BJ (cell line): ENCODE measurements at regions not wholly inside any gene's neighbourhood (a gene's known extent, or its start where the extent isn't known, plus 50 kb on each side); places are given as distances from the start of the nearest gene placed in this dataset.

ENCODE experiments used
- CTCF ChIA-PET: fragments of 350-600 bp; formaldehyde crosslinking; extraction: SDS; loops from one replicate; lab custom pipeline; 2021; ENCODE audit warnings: antibody characterized with exemption, inconsistent platforms; lab: Yijun Ruan, JAX
- POLR2A ChIA-PET: fragments of 300-600 bp; sonication (Branson Sonifier 250); formaldehyde crosslinking; extraction: SDS; loops from one replicate; lab custom pipeline; 2021; ENCODE audit warnings: antibody characterized with exemption; lab: Charles Lee
- DNase-seq: peaks from one replicate; pipeline ENCODE4 v3.0.0-alpha.2; 2011; ENCODE audit warnings: low read depth
- H3K27me3 ChIP-seq: 2 replicates; pipeline ENCODE4 v1.6.0; 2011; ENCODE audit warnings: low read length; ENCODE audit not compliant: control insufficient read depth, insufficient read depth
- H3K36me3 ChIP-seq: 2 replicates; pipeline ENCODE4 v1.5.1; 2011; ENCODE audit warnings: low read length; ENCODE audit not compliant: control insufficient read depth, insufficient read depth
- H3K4me3 ChIP-seq: 2 replicates; pipeline ENCODE4 v1.5.1; 2011; ENCODE audit warnings: low read depth, mild to moderate bottlenecking, control low read depth, low read length
- CTCF ChIP-seq: IDR thresholded peaks from 2 replicates; pipeline ENCODE4 v1.5.1; 2011; ENCODE audit warnings: low read depth, mild to moderate bottlenecking, control low read depth, inconsistent platforms, low read length, moderate library complexity; ENCODE audit not compliant: insufficient read depth

GRCh38 chr14:100433428-100433814, 110.3 kb downstream of the SLC25A47 start:
- no peaks in the 10 kb centered on the region for H3K27me3 ChIP-seq
- ChIA-PET POLR2A (no interaction called here), CTCF (no interaction called here)
- no peak overlapping the region for H3K4me3 ChIP-seq
- 0 out of 2 replicates have a peak, but pooled peaks cover 2% of the 10 kb centered on the region for H3K36me3 ChIP-seq
- DNase-seq, result no peak
- no peak for TF ChIP-seq CTCF

- Histone ChIP-seq H3K36me3 (0 out of 2 replicates have a peak, but pooled peaks cover 2% of the 10 kb centered on the region), H3K4me3 (no peak overlapping the region), H3K27me3 (no peaks in the 10 kb centered on the region)
- POLR2A ChIA-PET, result no interaction called here
- no peak for TF ChIP-seq CTCF
- no peak for DNase-seq
- CTCF ChIA-PET, result interaction anchor here (2.0 kb wide), 1 partner anchor 17 kb away, joined by 7 read pairs; no protein-coding TSS in a partner anchor
Measured at GRCh38 chr14:100434033-100434601, 111.0 kb downstream of the SLC25A47 start.

- POLR2A ChIA-PET, result no interaction called here
- DNase-seq, result no peak
Measured at GRCh38 chr14:100434911-100435438, 111.8 kb downstream of the SLC25A47 start.

GRCh38 chr14:100435459-100435858, 112.3 kb downstream of the SLC25A47 start:
- DNase-seq, result no peak
- CTCF ChIA-PET, result interaction anchor here (2.0 kb wide), 1 partner anchor 18 kb away, joined by 7 read pairs; no protein-coding TSS in a partner anchor
- Histone ChIP-seq H3K36me3 (no peaks in the 10 kb centered on the region), H3K27me3 (no peaks in the 10 kb centered on the region), H3K4me3 (no peak overlapping the region)
- TF ChIP-seq CTCF, result no peak
- POLR2A ChIA-PET, result no interaction called here

More at GRCh38 chr14:100434911-100435438, 111.8 kb downstream of the SLC25A47 start:
- H3K4me3 ChIP-seq, result no peak overlapping the region
- H3K36me3 ChIP-seq, result no peaks in the 10 kb centered on the region
- CTCF ChIA-PET, result interaction anchor here (2.0 kb wide), 1 partner anchor 18 kb away, joined by 7 read pairs; no protein-coding TSS in a partner anchor
- TF ChIP-seq CTCF, result no peak
- H3K27me3 ChIP-seq, result no peaks in the 10 kb centered on the region

- CTCF ChIA-PET, result interaction anchor here (1.1 to 4.9 kb wide), 4 partner anchors 20 to 209 kb away, joined by 3 to 31 read pairs (median 8); no protein-coding TSS in a partner anchor
- no peaks in the 10 kb centered on the region for H3K36me3 ChIP-seq
Measured at GRCh38 chr14:100436745-100437406, 113.7 kb downstream of the SLC25A47 start.

More at GRCh38 chr14:100436745-100437406, 113.7 kb downstream of the SLC25A47 start:
- POLR2A ChIA-PET, result no interaction called here
- TF ChIP-seq CTCF, result no peak
- no peak for DNase-seq
- H3K4me3 ChIP-seq, result no peak overlapping the region
- no peaks in the 10 kb centered on the region for H3K27me3 ChIP-seq
